Esophagus muscularis mucosa (tissue), 4 donors: ENCODE measurements at regions not wholly inside any gene's neighbourhood (a gene's known extent, or its start where the extent isn't known, plus 50 kb on each side); places are given as distances from the start of the nearest gene placed in this dataset.

Source experiments
- DNase-seq: peaks from one replicate; pipeline ENCODE4 v3.0.0-alpha.2; 2017; ENCODE audit errors: extremely low spot score
- H3K27ac ChIP-seq, 4 donors: fragments of 200-600 bp; sonication (generic); replicated peaks in 1 of 4; 1 replicate in 3 of 4; 2 replicates in 1 of 4; pipeline ENCODE4 v1.5.1; 2016 to 2019; ENCODE audit warnings: mild to moderate bottlenecking in 1 of 4
- H3K27me3 ChIP-seq, 4 donors: fragments of 200-600 bp; sonication (generic); one replicate each; pipeline versions ENCODE4 v1.5.1 to v1.6.0; 2016 to 2019
- H3K36me3 ChIP-seq, 4 donors: fragments of 200-600 bp; sonication (generic); one replicate each; pipeline ENCODE4 v1.5.1; 2016 to 2019
- H3K4me1 ChIP-seq, 4 donors: fragments of 200-600 bp; sonication (generic); one replicate each; pipeline ENCODE4 v1.5.1; 2016 to 2019
- H3K4me3 ChIP-seq, 4 donors: fragments of 200-600 bp; sonication (generic); 1 replicate in 2 of 4; 2 replicates in 2 of 4; pipeline ENCODE4 v1.5.1; 2016 to 2019; ENCODE audit warnings: mild to moderate bottlenecking in 4 of 4, moderate library complexity in 1 of 4
- H3K9me3 ChIP-seq, 4 donors: fragments of 200-600 bp; sonication (generic); 1 replicate in 3 of 4; 2 replicates in 1 of 4; pipeline ENCODE4 v1.5.1; 2016 to 2019
- EP300 ChIP-seq: sonication (generic); formaldehyde crosslinking; IDR thresholded peaks from one replicate; pipeline ENCODE4 v1.6.1; 2017; ENCODE audit warnings: antibody characterized with exemption
- POLR2A ChIP-seq: fragments of 450-650 bp; IDR thresholded peaks from one replicate; pipeline ENCODE4 v1.6.1; 2017; ENCODE audit warnings: antibody characterized with exemption, moderate library complexity, mild to moderate bottlenecking, low read depth
- POLR2AphosphoS5 ChIP-seq, 2 donors: sonication (generic); formaldehyde crosslinking; IDR thresholded peaks; one replicate each; pipeline ENCODE4 v1.6.1; 2017; ENCODE audit warnings: antibody characterized with exemption in 2 of 2
- WGBS: methylation state at CpG from one replicate; pipeline ENCODE4 v1.1.5; 2018; 5-methylcytosine and 5-hydroxymethylcytosine counted together
- intact Hi-C: fragments of 100-400 bp; cut with DNase I; formaldehyde crosslinking; loops from one replicate; pipeline ENCODE4 v1.15.1; 2023
- TF ChIP-seq, protein P1 (sequence below), 3 experiments: fragments of 200-600 bp in 2 of 3; fragments of 450-650 bp in 1 of 3; sonication (generic) in 2 of 3; IDR thresholded peaks; one replicate each; pipeline ENCODE4 v1.5.1; 2017 to 2019; ENCODE audit warnings: antibody characterized with exemption in 3 of 3, mild to moderate bottlenecking in 2 of 3, moderate library complexity in 1 of 3

DNA sequence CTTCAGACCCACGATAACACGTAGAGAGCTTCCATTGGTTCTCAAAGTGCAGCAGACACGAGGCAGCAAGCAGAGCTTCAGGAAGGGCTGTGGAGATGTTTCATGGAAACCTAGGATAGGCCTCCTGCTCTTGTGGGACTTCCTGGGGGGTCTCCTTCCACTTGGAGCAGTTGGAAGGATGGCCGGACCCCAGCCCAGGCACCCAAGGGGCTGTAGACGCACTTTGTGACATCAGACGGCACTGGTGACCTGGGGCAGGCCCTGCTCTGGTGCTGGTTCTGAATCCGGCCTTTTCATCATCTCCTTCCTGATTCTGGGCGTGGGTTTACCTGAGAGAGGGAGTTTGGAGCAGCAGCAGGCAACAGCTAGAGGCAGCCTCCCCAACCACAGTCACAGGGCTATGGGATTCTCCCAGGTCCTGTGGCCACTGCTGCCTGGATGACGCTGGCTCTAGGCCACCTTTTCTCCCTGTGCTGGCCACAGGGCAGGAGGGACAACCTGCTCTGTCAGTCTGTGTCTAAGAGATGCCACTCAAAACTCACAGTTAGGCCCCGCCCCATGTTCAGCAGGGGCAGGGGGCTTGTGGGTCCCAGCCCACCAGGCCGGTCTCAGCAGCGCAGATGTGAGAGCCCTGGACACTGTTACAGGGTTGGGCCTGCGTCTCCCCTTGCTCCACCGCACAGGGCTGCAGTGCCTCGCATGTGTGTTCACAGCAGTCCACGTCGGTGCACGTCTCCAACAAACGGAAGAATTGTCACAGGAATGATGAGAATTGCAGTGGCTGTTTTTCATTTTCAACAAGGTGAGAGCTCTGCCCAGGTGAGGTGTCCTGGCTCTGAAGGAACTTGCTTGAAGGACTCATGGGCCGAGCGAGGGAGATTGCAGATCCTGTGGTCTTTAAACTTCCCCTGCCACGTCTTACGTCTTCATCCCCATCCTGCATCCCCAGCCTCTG, 569.3 kb downstream of the TCERG1L start:
- intact Hi-C loops = no loop called here

DNA sequence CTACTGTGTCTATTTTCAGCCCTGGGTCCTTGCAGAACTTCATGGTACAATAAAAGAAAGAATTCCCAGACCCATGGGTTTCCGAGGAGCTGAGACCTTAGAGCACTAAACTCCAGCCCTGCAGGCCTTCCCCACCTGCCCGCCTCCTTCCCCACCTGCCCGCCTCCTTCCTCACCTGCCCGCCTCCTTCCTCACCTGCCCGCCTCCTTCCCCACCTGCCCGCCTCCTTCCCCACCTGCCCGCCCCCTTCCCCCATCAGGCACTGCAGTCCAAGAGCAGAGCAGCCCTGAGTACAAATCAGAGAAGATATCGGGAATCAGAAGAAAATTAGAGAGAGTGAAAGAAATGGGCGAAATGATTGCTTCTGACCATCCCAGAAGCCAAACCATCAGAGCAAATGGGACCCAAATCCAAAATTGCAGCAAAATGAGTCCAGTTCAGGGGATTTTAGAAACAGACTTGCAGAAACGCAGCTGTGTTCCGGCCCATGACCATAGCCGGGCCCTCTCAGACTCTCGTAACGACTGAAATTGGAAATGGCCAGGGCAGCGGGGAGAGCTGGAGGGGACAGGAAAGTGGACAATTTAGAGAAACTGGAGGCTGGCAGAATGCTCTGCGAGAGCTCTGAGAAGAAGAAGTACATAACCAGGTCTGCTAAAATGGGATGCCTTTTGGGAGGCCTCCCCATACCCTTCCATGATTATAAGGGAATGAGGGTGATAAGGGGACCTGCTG, 568.4 kb downstream of the TCERG1L start:
- Histone ChIP-seq H3K9me3 (no peaks in the 10 kb centered on the region), H3K27me3 (peaks cover 0 to 43% (median 0%) of the 10 kb centered on the region in 4 donors), H3K4me1 (no peaks in the 10 kb centered on the region), H3K27ac (no peak overlapping the region), H3K4me3 (no peak overlapping the region), H3K36me3 (no peaks in the 10 kb centered on the region)
- TF ChIP-seq POLR2A (no peak), POLR2AphosphoS5 (IDR thresholded peaks at IDR 0.05) (no peak), EP300 (no peak)
- TF ChIP-seq, protein P1, sequence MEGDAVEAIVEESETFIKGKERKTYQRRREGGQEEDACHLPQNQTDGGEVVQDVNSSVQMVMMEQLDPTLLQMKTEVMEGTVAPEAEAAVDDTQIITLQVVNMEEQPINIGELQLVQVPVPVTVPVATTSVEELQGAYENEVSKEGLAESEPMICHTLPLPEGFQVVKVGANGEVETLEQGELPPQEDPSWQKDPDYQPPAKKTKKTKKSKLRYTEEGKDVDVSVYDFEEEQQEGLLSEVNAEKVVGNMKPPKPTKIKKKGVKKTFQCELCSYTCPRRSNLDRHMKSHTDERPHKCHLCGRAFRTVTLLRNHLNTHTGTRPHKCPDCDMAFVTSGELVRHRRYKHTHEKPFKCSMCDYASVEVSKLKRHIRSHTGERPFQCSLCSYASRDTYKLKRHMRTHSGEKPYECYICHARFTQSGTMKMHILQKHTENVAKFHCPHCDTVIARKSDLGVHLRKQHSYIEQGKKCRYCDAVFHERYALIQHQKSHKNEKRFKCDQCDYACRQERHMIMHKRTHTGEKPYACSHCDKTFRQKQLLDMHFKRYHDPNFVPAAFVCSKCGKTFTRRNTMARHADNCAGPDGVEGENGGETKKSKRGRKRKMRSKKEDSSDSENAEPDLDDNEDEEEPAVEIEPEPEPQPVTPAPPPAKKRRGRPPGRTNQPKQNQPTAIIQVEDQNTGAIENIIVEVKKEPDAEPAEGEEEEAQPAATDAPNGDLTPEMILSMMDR (IDR thresholded peaks at IDR 0.05) = no peak
- 76% methylated on average over 16 of the region's 16 CpGs for WGBS
- intact Hi-C loops = no loop called here
- DNase-seq = no peak

More for the DNA sequence above, 569.3 kb downstream of the TCERG1L start:
- Histone ChIP-seq H3K9me3 (no peaks in the 10 kb centered on the region), H3K4me3 (no peak overlapping the region), H3K27ac (no peak overlapping the region), H3K36me3 (no peaks in the 10 kb centered on the region), H3K27me3 (peaks cover 0 to 40% (median 0%) of the 10 kb centered on the region in 4 donors), H3K4me1 (no peaks in the 10 kb centered on the region)
- TF ChIP-seq, protein P1 (IDR thresholded peaks at IDR 0.05) = no peak
- no peak for DNase-seq
- 86% methylated on average over 20 of the region's 23 CpGs for WGBS

DNA sequence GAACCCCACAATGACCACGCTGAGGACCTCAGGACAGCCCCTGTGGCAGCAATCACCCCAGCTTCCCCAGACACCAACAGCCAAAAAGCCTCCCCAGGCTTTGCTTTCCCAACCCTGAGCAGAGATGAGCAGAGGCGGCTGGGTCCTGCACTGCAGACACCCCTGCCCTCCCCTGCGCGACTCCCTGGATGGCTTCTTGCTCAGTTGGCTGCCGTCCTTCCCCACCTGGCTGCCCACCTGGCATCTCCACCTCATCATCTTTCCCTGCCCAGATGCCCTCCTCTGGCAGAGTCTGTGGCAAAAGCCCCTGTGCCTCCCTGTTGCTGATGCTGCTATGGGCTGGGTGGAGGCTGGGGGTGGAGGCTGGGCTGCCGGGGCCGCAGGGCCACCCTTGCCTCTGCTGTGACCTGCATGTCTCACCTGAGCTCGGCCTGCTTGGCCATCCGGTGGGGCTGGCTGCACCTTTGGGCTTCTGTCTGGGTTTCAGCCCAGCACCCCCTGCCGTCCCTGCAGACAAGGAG, 567.7 kb downstream of the TCERG1L start:
- peaks cover 0 to 41% (median 0%) of the 10 kb centered on the region in 4 donors for H3K27me3 ChIP-seq
- 73% methylated on average over 8 of the region's 10 CpGs for WGBS
- H3K27ac ChIP-seq = no peak overlapping the region
- H3K4me1 ChIP-seq = no peaks in the 10 kb centered on the region
- DNase-seq = no peak
- H3K4me3 ChIP-seq = no peak overlapping the region
- no peaks in the 10 kb centered on the region for H3K36me3 ChIP-seq
- TF ChIP-seq POLR2A = no peak
- TF ChIP-seq POLR2AphosphoS5 (IDR thresholded peaks at IDR 0.05) = no peak
- TF ChIP-seq EP300 = no peak
- TF ChIP-seq, protein P1 (IDR thresholded peaks at IDR 0.05) = no peak
- intact Hi-C loops = no loop called here
- H3K9me3 ChIP-seq = no peaks in the 10 kb centered on the region

DNA sequence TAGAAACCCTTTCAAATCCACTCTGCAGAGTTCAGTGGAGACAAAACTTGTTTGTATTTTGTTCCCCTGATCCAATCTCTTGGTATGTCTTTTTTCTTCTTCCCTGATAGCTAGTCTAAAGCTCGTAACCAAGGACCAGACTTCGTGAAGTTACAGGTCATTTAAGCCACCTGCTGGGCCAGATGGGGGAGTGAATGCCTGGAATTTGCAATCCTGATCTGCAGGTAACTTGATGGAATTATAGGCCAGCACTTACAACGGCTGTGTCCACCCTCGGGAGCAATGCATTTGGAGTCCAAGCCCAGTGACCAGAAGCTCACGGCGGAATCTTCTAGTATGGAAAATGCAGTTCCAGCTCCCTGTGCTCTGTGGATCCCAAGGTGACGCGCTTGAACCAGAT, 566.9 kb downstream of the TCERG1L start:
- Histone ChIP-seq H3K4me3 (no peak overlapping the region), H3K27ac (no peak overlapping the region), H3K36me3 (no peaks in the 10 kb centered on the region), H3K4me1 (no peaks in the 10 kb centered on the region), H3K9me3 (no peaks in the 10 kb centered on the region), H3K27me3 (peaks cover 0 to 37% (median 0%) of the 10 kb centered on the region in 4 donors)
- intact Hi-C loops = no loop called here
- no peak for TF ChIP-seq POLR2AphosphoS5 (IDR thresholded peaks at IDR 0.05)
- 71% methylated on average over 8 of the region's 8 CpGs for WGBS
- no peak for DNase-seq

DNA sequence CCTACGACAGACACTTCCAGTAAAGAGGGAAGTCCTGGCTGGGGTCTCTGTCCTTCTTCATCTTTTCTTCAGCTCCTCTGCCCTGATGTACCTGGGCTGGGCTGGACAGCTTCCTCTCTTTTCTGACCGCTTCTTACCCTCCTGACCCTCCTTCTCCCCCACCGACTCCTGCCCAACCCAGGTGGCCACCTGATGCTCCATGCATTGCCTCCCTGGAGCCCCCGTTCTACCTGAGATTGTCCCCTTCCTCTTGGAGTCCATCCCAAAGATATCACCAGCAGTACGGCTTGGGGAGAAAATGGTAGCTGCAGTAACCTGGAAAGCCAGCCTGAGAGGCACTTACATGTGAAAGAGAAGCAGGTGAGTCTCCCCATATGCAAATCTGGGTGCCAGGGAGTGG, 566.3 kb downstream of the TCERG1L start:
- no peak for DNase-seq
- Histone ChIP-seq H3K4me1 (no peaks in the 10 kb centered on the region), H3K27me3 (peaks cover 0 to 43% (median 0%) of the 10 kb centered on the region in 4 donors), H3K36me3 (no peaks in the 10 kb centered on the region), H3K9me3 (no peaks in the 10 kb centered on the region), H3K4me3 (no peak overlapping the region), H3K27ac (no peak overlapping the region)
- TF ChIP-seq EP300 = no peak
- TF ChIP-seq POLR2AphosphoS5 (IDR thresholded peaks at IDR 0.05) = no peak
- no peak for TF ChIP-seq POLR2A
- TF ChIP-seq, protein P1 (IDR thresholded peaks at IDR 0.05) = no peak
- intact Hi-C loops = no loop called here
- WGBS = 58% methylated on average over 5 of the region's 5 CpGs
